ENCODE measurements at regions not wholly inside any gene's neighbourhood (a gene's known extent, or its start where the extent isn't known, plus 50 kb on each side); places are given as distances from the start of the nearest gene placed in this dataset.

GRCh38 chr17:15161395-15161794, 103.7 kb downstream of the PMP22 start:
- Histone ChIP-seq H3K4me3 (no peak overlapping the region), H3K36me3 (no peaks in the 10 kb centered on the region), H3K27ac (no peak overlapping the region), H3K9me3 (ENCODE audit: low read depth) (no peaks in the 10 kb centered on the region), H3K27me3 (no peaks in the 10 kb centered on the region), H3K4me1 (ENCODE audit: low read depth) (peaks cover 7% of the 10 kb centered on the region)
- TF ChIP-seq CTCF (IDR thresholded peaks at IDR 0.05; ENCODE audit: low read depth, low read length): no peak
- no peak for DNase-seq (ENCODE audit: low read depth in 1 of 2, low spot score in 1 of 2)

GRCh38 chr17:15157051-15157450, 108.1 kb downstream of the PMP22 start:
- Histone ChIP-seq H3K27ac (no peak overlapping the region), H3K36me3 (no peaks in the 10 kb centered on the region), H3K27me3 (no peaks in the 10 kb centered on the region), H3K9me3 (ENCODE audit: low read depth) (no peaks in the 10 kb centered on the region), H3K4me3 (no peak overlapping the region), H3K4me1 (ENCODE audit: low read depth) (peaks cover 7% of the 10 kb centered on the region)
- TF ChIP-seq CTCF (IDR thresholded peaks at IDR 0.05; ENCODE audit: low read depth, low read length): no peak
- DNase-seq (ENCODE audit: low read depth in 1 of 2, low spot score in 1 of 2): peak in 1 of 2 donors; percentile 11

- Histone ChIP-seq H3K4me3 (no peak overlapping the region), H3K27me3 (no peaks in the 10 kb centered on the region), H3K4me1 (ENCODE audit: low read depth) (peaks cover 7% of the 10 kb centered on the region), H3K27ac (no peak overlapping the region), H3K9me3 (ENCODE audit: low read depth) (no peaks in the 10 kb centered on the region), H3K36me3 (no peaks in the 10 kb centered on the region)
- DNase-seq (ENCODE audit: low read depth in 1 of 2, low spot score in 1 of 2): peak in 1 of 2 donors; percentile 35
- TF ChIP-seq CTCF (IDR thresholded peaks at IDR 0.05; ENCODE audit: low read depth, low read length): no peak
Observed at GRCh38 chr17:15154618-15155017, 110.5 kb downstream of the PMP22 start.

- Histone ChIP-seq H3K4me3 (no peak overlapping the region), H3K4me1 (ENCODE audit: low read depth) (no peaks in the 10 kb centered on the region), H3K27me3 (no peaks in the 10 kb centered on the region)
Observed at GRCh38 chr17:15145621-15146020, 119.5 kb downstream of the PMP22 start.

GRCh38 chr17:15143524-15143923, 121.6 kb downstream of the PMP22 start:
- no peak for TF ChIP-seq CTCF (IDR thresholded peaks at IDR 0.05; ENCODE audit: low read depth, low read length)
- Histone ChIP-seq H3K27me3 (no peaks in the 10 kb centered on the region), H3K36me3 (no peaks in the 10 kb centered on the region), H3K27ac (no peak overlapping the region), H3K4me3 (no peak overlapping the region), H3K4me1 (ENCODE audit: low read depth) (no peaks in the 10 kb centered on the region), H3K9me3 (ENCODE audit: low read depth) (no peaks in the 10 kb centered on the region)
- no peak for DNase-seq (ENCODE audit: low read depth in 1 of 2, low spot score in 1 of 2)

More at GRCh38 chr17:15145621-15146020, 119.5 kb downstream of the PMP22 start:
- no peak for TF ChIP-seq CTCF (IDR thresholded peaks at IDR 0.05; ENCODE audit: low read depth, low read length)
- no peak for DNase-seq (ENCODE audit: low read depth in 1 of 2, low spot score in 1 of 2)
- Histone ChIP-seq H3K36me3 (no peaks in the 10 kb centered on the region), H3K27ac (no peak overlapping the region), H3K9me3 (ENCODE audit: low read depth) (no peaks in the 10 kb centered on the region)

GRCh38 chr17:15134363-15134762, 130.8 kb downstream of the PMP22 start:
- Histone ChIP-seq H3K36me3 (no peaks in the 10 kb centered on the region), H3K4me3 (no peak overlapping the region), H3K4me1 (ENCODE audit: low read depth) (no peaks in the 10 kb centered on the region), H3K9me3 (ENCODE audit: low read depth) (no peaks in the 10 kb centered on the region), H3K27ac (no peak overlapping the region), H3K27me3 (no peaks in the 10 kb centered on the region)
- no peak for DNase-seq (ENCODE audit: low read depth in 1 of 2, low spot score in 1 of 2)
- TF ChIP-seq CTCF (IDR thresholded peaks at IDR 0.05; ENCODE audit: low read depth, low read length): no peak

Data from cardiac muscle cell (in vitro differentiated cells and primary cell).